ENCODE measurements at regions not wholly inside any gene's neighbourhood (a gene's known extent, or its start where the extent isn't known, plus 50 kb on each side); places are given as distances from the start of the nearest gene placed in this dataset.

DNA sequence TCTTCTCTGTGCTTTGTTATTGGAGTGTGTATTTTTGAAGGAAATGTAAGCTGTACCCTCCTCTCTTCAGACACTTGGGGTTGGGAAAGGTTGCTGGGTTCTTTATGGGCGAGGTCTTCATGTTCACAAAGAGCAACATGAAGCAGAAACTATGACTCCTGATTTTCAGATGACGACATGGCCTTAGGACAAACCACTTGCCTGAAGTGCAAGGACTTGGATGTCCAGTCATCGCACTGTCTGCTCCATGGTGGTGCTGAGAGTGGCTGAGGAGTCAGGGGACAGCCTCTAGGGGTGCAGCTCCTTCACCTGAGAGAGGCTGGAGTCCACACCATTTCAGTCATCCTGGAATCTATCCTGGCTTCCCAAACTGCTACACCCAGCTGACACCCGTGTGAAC is 183.9 kb upstream of the CDH5 start:
- TF ChIP-seq, protein P1, sequence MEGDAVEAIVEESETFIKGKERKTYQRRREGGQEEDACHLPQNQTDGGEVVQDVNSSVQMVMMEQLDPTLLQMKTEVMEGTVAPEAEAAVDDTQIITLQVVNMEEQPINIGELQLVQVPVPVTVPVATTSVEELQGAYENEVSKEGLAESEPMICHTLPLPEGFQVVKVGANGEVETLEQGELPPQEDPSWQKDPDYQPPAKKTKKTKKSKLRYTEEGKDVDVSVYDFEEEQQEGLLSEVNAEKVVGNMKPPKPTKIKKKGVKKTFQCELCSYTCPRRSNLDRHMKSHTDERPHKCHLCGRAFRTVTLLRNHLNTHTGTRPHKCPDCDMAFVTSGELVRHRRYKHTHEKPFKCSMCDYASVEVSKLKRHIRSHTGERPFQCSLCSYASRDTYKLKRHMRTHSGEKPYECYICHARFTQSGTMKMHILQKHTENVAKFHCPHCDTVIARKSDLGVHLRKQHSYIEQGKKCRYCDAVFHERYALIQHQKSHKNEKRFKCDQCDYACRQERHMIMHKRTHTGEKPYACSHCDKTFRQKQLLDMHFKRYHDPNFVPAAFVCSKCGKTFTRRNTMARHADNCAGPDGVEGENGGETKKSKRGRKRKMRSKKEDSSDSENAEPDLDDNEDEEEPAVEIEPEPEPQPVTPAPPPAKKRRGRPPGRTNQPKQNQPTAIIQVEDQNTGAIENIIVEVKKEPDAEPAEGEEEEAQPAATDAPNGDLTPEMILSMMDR (IDR thresholded peaks at IDR 0.05), result no peak
- no peak for TF ChIP-seq POLR2A (IDR thresholded peaks at IDR 0.05)
